ENCODE measurements at regions not wholly inside any gene's neighbourhood (a gene's known extent, or its start where the extent isn't known, plus 50 kb on each side); places are given as distances from the start of the nearest gene placed in this dataset.

GRCh38 chr9:1384816-1385215, 334.7 kb downstream of the DMRT2 start:
- TF ChIP-seq CTCF (conservative IDR thresholded peaks at IDR 0.05 in 1 of 2, IDR thresholded peaks at IDR 0.05 in 1 of 2; ENCODE audit: low read depth in 1 of 2, low read length in 2 of 2) (no peak), EZH2 (IDR thresholded peaks at IDR 0.05; ENCODE audit: low read length, missing control alignments) (no peak)

Measured in fibroblast of lung (primary cell).